Left ventricle myocardium superior (tissue), 1 donor: ENCODE measurements at regions not wholly inside any gene's neighbourhood (a gene's known extent, or its start where the extent isn't known, plus 50 kb on each side); places are given as distances from the start of the nearest gene placed in this dataset.

Experiments
- ATAC-seq: fragments of 200-7000 bp; cut with Tn5 transposase; one replicate; pipeline ENCODE4 v1.9.1; 2020; ENCODE audit warnings: mild to moderate bottlenecking, moderate library complexity
- DNase-seq: peaks from one replicate; pipeline ENCODE4 v3.0.0-alpha.2; 2020
- intact Hi-C: fragments of 100-400 bp; cut with micrococcal nuclease; formaldehyde crosslinking; loops from one replicate; pipeline ENCODE4 v1.11.0; 2022
- donor health status: DM: no; HTN: yes; CAD: no; lungs with severe emphysema.

DNA sequence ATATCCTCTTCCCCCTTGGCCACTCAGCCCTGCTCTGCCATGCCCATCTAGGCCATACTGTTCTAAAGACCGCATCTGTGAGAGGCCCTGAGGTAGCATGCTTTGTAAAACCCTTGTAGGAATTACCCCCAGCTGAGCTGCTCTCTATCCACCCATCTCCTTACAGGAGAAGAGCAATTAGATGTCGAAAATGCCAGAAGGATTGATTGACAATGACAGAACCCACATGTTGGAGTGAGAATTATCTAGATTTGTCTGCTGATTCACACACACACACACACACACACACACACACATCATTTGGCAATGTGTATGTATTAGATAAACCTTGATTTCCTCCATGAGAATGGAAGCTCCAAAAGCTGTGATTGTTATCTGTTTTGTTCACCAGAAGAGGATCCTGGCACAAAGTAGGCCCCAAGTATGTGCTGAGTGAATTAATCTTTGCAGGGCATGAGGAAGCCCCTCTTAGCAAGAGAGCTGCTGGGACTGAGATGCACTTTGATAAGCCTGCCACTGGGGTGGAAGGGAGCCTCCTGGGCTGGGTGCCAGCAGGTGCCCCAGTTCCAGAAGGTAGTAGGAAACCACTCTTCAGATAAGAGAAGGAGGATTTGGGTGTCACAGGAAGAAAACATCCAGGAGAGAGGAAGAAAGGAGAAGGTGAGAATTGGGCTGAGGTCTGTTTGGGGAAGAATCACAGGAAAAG lies 187.5 kb upstream of the ADO start:
- DNase-seq (no peak), ATAC-seq (no peak)
- intact Hi-C loops, result loop anchor here (10.0 kb wide), 1 partner anchor 208 kb away; no protein-coding TSS in a partner anchor

DNA sequence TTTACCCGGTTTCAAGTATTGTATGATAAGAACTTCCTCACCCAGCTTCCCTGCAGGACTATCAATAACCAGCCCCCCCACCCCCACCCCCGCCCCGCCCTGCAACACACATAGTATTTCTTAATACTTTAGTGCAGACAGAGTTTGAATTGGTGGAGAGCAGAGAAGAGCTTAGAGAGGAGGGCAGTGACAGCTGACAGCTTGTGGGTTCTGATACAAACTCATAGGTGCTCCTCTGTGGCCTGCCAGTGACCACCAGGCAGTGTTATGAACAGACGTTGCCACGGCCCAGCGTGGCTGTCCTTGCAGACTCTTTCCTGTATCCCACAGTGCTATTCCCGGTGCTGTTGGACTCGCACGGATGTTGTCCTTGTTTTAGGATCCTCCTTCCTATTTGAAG lies 186.9 kb upstream of the ADO start:
- intact Hi-C loops, result loop anchor here (10.0 kb wide), 1 partner anchor 207 kb away; no protein-coding TSS in a partner anchor
- DNase-seq (no peak), ATAC-seq (no peak)

DNA sequence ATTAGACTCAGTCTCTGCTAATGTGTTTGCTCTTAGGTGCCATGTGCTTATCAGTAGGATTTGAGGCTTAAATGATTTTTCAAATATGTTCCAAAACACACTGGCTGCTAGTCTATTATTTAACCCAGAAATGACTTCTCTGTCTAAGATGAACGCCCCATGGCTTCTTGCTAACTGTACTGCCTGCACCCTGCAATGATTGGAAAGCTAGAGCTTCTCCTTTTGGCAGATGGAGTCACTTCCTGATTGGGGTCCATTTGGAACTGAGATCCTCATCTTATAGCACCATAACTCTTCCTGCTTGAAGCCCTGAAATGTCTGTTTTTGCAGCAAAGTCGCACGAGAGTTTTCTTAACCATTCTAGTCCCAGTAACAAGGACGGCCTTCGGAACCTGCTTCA lies 186.5 kb upstream of the ADO start:
- DNase-seq, result no peak
- peak; percentile 50 for ATAC-seq
- intact Hi-C loops, result loop anchor here (10.0 kb wide), 1 partner anchor 207 kb away; no protein-coding TSS in a partner anchor

DNA sequence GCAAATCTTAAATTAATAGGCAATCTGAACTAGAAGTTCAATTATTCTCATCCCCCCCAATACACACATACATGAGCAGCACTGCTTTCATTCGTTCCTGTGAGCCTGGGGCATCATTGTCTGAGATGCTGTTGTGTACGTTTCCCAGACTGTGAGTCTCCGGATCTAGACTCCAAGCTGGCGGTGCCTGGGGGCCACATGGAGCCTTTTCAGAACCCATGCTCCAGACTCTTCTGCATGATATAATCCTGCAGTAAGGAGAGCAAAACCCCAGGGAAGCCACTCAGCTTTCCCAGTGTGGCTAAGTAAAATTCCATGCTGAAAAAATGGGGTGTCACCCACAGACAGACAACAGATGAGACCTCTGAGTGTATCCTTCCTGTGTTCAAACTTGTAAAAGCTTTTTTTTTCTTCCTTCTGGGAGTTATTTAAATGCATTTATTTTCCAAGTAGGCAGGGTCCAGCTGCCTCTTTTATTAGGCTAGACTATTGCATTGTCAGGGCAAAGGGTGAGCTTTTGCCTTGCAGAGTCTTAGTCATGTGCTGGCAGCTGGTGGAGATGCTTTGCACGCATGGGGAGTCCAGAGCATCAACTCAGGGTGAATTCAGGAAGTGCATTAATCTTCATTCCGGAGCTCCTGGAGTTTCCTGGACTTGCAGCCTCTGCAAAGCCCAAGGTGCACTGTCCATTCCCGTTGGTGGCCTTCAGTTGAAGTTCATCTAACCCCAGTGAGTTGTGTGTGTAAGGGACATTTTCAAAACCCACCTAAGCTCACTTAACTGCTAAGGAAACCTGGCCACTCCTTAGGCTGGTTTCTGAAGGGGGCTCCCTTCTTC lies 185.7 kb upstream of the ADO start:
- intact Hi-C loops, result loop anchor here (10.0 kb wide), 1 partner anchor 206 kb away; no protein-coding TSS in a partner anchor
- no peak for DNase-seq
- ATAC-seq, result peak; percentile 71

DNA sequence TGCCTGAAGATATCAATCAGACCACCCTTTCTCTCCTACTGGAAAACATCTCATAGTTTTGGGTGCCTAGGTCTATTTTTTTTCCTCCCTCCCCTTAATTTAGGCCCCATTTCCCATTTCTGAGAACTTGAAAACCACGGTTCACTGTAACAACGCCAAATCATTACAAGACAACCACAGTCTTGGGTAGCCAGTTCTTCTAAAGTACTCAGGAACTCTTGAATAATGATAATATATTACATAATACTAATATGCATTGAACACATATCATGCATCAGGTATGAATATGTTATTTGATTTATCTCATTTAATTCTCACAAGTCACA lies 185.1 kb upstream of the ADO start:
- DNase-seq, result no peak
- intact Hi-C loops, result loop anchor here (10.0 kb wide), 1 partner anchor 205 kb away; no protein-coding TSS in a partner anchor
- ATAC-seq, result no peak

DNA sequence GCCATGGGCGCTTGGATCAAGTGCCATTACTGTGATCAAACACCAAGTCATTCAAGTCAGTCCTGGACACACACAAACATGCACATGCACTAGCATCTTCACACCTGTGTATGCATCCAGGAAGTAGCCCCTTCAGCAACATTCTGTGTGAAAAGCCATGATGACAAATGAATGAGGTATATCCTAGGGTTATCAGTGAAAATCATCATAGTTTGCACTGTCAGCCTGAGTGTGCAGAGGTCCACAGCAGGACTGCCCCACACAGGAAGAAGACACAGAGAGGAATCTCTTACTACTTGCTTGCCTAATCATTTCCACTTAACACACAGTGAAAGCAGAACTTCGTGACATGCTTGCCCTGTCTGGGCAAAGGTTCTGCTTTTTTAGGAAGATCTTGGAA lies 184.0 kb upstream of the ADO start:
- DNase-seq (no peak), ATAC-seq (peak; percentile 72)
- intact Hi-C loops, result no loop called here

- DNase-seq (no peak), ATAC-seq (no peak)
- intact Hi-C loops, result no loop called here
Measured at GRCh38 chr10:62623223-62623622, 181.3 kb upstream of the ADO start.

GRCh38 chr10:62625484-62625883 lies 179.0 kb upstream of the ADO start:
- ATAC-seq (no peak), DNase-seq (no peak)
- intact Hi-C loops, result no loop called here

GRCh38 chr10:62626079-62626478 lies 178.4 kb upstream of the ADO start:
- intact Hi-C loops, result no loop called here
- no peak for ATAC-seq
- no peak for DNase-seq

- ATAC-seq (no peak), DNase-seq (no peak)
- intact Hi-C loops, result no loop called here
Measured at GRCh38 chr10:62626817-62627216, 177.7 kb upstream of the ADO start.

GRCh38 chr10:62627983-62628382 lies 176.5 kb upstream of the ADO start:
- ATAC-seq (no peak), DNase-seq (no peak)
- intact Hi-C loops, result no loop called here

DNA sequence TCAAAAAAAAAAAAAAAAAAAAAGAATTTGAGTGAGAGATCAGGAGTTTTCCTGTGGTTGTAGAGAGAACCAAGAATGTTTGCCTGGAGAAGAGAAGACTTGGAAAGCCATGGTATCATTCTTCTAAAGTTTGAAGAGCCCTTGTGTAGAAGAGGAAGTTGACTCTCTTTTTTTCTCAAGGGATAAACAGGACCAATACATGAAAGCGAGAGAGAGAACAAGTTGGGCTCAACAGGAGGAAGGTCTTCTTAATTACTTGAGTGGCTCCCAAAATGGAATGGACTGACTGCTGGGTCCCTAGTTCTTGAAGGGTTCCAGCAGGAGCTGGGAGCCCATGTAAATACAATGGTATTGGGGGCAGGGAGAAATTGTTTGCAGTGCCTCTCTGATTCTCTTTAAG lies 173.3 kb upstream of the ADO start:
- DNase-seq, result no peak
- no peak for ATAC-seq
- intact Hi-C loops, result no loop called here

DNA sequence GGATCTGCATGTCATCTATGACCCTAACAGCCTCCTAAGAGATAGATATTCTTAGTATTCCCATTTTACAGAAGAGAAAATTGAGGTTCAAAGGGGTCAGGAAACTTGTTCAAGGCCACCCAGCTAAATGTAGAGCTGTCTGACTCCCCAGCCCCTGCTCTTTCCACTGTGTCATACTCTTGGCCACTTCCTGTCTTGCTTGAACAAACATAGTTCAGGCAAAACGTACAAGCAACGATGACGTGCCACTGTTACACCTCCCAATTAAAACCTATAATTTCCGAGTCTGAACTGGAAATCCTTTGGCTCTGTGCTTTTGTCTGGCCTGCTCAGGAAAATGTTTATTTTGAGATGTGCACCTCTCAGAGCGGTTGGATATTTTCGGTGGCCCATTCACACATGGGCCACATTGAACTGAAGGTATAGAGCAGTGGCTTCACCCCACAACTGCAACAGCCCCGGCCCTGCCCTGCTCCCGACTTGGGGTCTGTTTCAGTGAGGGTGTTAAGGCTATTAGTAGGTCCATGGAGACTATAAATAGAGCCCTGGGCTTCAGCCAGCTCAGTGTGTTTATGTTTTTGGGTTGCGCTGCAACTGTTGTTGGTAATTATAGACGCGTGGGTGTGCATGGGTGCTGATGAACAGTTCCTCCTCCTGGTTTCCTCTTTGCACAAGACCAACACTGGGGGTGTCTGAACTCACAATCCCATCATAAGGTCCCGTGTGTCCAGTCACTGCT lies 172.3 kb upstream of the ADO start:
- intact Hi-C loops, result no loop called here
- ATAC-seq, result peak; percentile 96
- peak; percentile 54 for DNase-seq

DNA sequence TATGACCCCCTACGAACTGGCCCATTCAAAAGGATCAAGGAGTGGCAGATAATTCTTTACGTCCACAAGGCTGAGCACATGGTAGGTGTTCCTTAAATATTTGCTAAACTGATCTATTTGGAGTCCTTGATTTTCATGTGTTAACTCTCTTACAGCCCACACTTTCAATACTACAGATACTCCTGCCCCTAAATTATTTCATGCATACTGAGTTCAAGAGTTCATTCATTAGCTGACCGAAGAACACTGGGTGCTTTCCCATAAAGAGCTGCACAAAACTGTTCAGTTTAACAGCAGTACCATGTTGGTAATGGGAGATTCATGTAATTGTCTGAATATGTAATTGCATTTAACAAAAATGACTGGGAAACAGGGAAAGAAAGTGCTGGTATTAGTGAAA lies 170.5 kb upstream of the ADO start:
- no peak for DNase-seq
- no peak for ATAC-seq
- intact Hi-C loops, result no loop called here

DNA sequence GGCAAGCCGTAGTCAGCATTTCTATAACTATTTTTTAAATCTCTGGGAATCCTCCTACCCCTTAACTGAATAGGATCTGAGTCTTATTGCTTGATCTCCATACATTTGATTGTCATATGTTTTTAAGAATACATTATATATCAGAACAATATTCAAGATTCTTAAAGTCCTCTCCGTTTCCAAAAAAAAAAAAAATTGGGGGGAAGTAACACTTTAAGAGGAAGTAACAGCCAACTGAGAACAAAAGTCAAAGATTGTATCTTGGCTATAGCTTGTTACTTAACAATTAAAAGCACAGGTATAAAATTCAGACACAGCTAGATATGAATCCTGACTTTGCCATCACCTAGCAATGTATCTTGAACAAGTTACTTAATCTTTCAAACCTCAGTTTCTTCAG lies 169.9 kb upstream of the ADO start:
- ATAC-seq (no peak), DNase-seq (no peak)
- intact Hi-C loops, result no loop called here

DNA sequence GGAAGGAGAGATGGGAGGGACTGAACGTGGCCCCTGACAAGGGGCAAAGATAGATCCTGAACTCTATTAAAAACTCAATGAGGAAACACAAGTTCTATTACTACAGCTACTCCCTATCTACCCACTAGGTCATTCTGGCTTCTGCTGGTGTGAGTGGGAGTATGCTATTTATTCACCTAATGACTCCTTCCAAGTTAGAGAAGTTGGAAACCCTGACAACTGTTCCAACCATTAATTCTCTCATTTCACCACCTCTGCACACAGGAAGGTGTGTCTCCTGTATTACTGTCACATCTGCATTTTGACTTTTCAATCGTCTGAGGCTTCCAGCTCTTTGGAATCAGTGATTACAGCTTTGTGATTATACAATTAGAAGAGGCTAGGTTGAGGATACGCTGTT lies 169.4 kb upstream of the ADO start:
- intact Hi-C loops, result no loop called here
- ATAC-seq, result no peak

GRCh38 chr10:62636825-62637248 lies 167.7 kb upstream of the ADO start:
- intact Hi-C loops, result no loop called here
- no peak for ATAC-seq

More for the DNA sequence above, 169.4 kb upstream of the ADO start:
- DNase-seq, result no peak

GRCh38 chr10:62637249-62638061 lies 167.1 kb upstream of the ADO start:
- intact Hi-C loops, result no loop called here
- ATAC-seq (peak; percentile 70), DNase-seq (no peak)

More at GRCh38 chr10:62636825-62637248, 167.7 kb upstream of the ADO start:
- DNase-seq, result no peak

DNA sequence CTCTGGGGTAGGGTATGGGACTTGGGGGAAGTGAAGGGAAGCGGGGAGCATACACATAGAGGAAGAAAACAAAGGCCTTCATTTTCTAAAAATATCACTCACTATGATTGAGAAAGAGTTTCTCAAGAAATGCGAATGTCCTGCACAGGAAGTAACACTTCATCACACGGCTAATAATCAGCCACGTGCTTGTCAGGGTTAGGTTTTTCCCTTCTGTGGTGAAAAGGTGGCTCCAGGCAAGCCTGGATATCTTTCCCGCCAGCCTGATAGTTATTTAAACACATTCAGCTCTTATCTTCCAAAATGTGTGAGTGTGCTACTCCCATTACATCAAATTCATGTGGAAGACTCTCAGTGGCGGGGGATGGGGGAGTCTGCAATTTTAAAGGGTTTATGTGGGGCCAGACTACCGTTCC lies 166.4 kb upstream of the ADO start:
- peak; percentile 78 for ATAC-seq
- DNase-seq, result no peak
- intact Hi-C loops, result no loop called here
